HG03159 (cell line): ENCODE measurements at regions not wholly inside any gene's neighbourhood (a gene's known extent, or its start where the extent isn't known, plus 50 kb on each side); places are given as distances from the start of the nearest gene placed in this dataset.

Source experiments
- ATAC-seq: cut with Tn5 transposase; IDR thresholded peaks from one replicate; pipeline ENCODE4 v1.9.1; 2021; ENCODE audit warnings: mild to moderate bottlenecking, moderate library complexity; ENCODE audit not compliant: unreplicated experiment

DNA sequence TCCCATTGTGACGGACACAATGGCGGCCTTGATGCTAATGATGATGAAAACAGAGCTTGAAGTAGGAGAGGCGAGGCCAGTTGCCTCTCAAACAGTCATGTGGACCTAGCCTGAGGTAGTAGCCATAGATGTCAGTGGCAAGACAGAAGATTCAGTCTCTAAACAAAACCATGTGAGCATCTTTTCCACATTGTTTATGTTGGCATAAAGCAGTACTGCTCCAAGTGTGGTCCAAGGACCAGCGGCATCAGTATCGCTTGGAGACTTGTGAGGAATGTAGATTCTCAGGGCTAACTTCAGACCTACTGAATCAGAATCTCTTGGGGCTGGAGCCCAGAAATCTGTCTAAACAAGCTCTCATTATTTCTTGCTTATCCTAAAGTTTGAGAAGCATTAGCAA is 312.8 kb upstream of the JAG1 start:
- no peak for ATAC-seq

GRCh38 chr20:10987651-10988383 is 314.0 kb upstream of the JAG1 start:
- no peak for ATAC-seq

DNA sequence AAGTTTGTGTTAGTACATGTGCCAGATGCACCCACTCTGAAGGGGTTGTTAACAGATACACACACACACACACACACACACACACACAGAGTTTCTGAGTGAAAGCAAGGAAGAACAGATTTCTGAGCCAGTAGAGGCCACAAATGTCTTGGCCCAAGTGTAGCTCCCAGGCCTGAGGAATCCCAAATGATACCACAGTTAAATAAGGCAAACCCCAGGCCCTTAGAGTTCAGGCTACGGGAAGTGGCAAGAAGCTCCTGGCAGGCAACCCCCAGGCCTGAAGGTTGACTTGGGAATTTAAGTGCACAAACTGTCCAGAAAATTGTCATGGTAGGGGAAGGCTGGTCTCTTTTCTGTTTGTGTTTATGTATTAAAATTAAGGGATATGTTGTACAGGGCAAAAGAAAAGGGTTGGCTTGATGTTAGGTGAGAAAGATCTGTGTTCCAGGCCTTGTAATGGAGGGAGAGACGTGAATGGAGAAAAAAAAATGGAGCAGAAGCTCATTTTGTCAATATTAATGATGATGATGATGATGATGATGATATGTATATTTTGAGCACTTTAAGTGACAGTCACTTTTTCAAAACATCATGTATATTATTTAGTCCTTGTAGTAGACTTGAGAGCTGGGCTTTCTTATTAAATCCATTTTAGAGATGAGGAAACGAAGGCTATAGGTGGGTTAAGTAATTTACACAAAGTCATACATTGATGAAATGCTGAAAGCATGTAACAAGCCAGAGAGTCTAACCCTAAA is 317.0 kb upstream of the JAG1 start:
- ATAC-seq: no peak

GRCh38 chr20:10992731-10993130 is 318.9 kb upstream of the JAG1 start:
- no peak for ATAC-seq

DNA sequence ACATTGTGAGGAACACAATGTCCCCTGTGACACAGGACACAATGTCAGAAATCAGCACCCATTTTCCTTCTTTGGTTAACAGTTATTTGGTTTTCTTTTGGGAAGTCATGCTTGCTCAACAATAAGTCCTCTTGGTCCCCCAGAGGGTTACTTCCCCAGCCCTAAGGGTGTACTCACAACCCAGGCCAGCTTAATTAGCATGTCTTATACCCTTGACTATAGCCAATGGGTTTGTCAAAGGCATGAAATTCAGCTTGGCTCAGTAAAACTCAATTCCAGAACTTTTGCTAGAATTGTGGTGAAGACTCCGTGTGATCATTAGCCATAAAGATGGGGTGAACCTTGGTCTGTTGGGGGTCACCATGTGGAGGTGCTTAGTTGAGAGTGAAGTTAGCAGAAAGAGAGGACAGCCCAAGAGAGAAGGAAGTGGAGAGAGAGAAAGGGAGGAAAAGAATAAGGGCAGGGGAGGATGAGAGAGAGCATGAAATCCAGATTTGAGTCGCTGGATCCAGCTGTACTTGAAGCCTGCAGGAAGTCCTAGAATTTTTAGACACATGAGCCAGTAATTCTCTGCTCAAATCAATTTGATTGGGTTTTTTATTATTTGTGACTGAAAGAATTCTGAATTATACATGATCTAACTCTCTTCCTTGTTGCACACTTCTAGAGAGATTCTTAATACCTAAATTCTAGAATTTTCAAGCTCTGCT is 321.3 kb upstream of the JAG1 start:
- no peak for ATAC-seq

GRCh38 chr20:10998476-10998875 is 324.7 kb upstream of the JAG1 start:
- no peak for ATAC-seq

DNA sequence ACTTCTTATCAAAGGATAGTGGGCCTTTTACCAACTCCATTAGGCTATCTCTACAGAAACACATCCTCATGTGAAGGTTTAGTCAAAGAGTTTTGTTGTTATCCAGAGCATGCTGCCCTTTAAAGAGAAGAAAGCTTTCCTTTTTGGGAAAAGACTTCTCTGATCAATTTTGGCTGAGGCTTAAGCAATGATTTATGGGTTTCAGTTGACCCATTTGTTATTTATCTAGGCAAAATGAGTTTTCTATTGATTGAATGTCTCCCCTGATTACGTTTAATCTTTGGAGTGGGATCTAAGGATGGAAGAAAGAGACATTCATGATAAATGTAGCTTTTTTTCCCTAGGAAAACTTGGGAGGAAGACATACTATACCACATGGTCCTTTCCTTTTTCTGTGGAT is 326.6 kb upstream of the JAG1 start:
- ATAC-seq: no peak

DNA sequence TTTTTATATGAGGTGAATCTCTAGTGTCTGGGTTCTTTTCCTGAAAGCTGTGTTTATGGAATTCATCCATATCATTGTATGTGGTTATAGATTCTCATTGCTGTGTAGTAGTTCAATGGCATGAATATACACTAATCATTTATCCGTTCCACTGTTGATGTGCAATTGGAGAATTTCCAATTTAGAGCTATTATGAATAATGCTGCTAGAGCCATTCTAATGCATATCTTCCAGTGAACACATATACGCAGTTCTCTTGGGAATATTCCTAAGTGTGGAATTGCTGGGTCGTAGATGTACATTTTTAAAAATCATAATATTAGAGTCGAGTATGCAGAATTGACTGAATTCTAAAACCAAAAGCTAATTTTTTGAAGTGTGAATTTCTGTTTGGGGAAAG is 327.5 kb upstream of the JAG1 start:
- ATAC-seq: no peak

- no peak for ATAC-seq
Measured at GRCh38 chr20:11001764-11002540, 328.2 kb upstream of the JAG1 start.

DNA sequence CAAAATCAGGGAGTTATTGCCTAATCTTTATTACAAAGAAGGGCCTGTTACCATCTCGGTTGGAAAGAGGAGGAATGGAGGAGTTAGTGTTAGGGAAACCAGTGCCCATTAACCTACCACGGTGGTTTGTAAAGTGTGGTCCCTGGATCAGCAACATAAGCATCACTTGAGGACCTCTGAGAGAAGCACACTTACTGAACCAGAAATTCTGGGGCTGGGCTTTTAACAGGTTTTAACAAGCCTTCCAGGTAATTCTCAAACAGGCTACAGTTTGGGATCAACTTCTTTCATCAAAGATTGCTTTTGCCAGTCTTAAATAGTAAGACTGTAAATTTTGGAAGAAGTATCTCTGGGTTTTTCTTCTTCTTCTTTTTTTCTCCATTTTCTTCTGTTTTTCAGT is 329.5 kb upstream of the JAG1 start:
- no peak for ATAC-seq

DNA sequence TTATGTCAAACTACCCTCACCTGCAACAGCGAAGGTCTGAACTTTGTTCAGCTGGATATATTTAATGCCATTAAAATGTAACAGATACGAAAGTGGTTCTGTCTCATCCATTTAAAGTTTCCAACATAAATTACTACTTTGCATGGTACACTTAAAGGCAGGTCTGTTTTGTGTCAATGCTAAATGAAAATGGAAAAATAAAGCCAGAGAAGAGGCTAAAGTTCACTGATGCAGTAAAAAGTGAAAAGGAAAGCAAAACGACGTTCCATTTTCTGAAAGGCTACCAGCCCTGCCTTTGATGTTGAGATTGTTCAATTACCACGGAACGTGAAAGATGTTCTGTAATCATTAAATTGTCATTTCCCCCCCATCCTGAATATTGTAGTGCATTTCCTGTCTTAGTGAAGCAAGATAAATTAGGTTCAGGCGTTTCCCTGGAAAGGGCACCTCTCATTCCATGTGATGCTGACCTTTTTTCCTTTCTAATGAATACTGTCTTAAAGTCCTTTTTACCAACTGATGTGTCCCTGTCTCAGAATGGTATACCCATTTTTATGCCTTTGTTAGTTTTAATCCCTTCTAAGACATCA is 334.7 kb upstream of the JAG1 start:
- no peak for ATAC-seq

DNA sequence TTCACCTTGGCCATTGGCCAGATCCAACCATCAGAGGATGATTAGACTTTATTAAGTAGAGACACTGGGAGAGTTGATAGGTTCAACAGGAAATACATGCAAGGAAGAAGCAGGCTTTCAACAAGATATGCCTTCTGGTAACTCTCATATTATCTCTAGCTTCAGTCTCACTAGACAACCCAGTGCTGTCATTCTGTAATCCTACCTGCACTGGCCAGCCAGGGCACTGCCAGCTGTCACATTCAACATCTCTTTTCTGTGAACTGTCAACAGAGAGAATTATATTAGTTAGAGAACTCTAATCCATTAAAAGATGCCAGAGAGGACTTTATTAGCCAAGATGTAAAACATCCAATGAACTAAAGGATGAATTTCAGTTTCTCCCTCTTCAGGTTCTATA is 337.9 kb upstream of the JAG1 start:
- ATAC-seq: no peak

DNA sequence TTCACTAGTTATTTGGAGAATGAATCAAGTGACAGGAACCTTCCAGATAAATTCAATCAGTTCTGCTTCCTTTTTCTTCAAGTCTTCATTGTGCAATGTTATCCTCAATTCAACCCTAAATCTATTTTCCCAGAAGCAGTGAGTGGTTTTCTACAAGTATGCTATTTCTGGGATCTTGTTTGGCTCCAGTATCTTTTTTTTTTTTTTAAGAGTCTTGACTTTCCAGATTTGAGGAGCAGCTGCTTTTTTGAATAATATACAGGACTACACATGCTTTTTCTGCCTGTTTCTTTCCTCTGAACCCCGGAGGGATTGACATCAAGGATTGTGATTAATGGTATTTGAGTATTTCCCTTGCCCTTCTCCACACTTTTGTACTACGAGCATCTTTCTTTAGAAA is 339.2 kb upstream of the JAG1 start:
- ATAC-seq: no peak

GRCh38 chr20:11013801-11014200 is 340.0 kb upstream of the JAG1 start:
- no peak for ATAC-seq

DNA sequence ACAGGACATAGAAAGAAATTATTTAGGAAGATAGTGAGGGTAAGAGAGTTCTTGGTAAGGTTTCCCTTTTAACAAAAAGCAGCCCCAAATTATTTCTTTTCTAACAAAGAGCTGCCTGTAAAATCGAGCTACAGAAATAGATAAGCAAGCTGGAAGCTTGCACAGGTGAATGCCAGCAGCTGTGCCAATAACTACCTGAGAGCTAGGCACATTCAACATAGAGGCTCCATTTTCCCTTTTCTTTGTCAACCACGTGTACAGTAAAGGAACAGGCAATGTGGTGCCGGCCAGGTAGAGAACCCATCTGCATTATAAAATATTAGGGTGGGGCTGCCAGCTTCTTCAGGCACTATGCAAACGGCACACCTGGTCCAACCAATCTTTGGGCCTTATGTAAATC is 341.6 kb upstream of the JAG1 start:
- ATAC-seq: no peak

DNA sequence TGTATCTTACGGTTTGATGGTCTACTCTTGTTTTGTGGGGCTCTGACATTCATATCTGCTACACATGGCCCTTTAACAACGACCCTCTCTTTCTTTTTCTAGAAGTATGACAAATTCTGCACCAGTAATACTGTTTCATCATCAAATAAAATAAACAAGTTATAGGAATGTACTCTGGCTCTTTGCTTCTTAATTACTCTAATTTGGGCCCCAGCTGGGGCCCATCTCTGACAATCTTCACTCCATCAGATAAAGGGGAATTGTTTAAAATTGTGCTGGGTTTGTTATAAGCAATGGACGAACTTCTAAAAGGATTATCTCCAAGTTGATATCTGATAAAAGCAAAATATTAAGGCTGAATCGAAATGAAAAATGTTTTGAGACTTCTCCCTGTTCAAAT is 343.6 kb upstream of the JAG1 start:
- no peak for ATAC-seq

DNA sequence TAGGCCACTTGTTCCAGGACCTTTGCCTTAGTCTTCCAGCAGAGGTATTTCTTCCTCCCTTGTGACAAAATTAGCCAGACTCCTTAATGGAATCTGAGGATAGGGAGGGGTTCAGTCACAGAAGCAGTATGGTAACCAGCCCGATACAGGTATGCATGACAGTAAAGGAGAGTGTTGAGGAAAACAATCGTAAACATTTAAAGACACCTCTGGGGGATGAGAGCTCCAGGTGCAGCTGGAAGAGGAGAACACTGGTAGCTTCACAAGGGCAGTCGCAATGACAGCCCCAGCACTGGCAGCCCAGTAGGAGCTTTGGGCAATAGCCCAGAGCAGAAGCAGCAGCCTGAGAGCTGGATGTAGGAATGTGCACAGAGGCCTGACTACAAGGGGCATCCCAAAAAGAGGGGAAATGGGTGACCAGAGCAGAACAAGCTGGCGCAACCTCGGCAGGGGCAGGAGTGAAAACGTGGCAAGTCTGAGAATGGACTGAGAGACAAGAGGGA is 344.9 kb upstream of the JAG1 start:
- ATAC-seq: no peak

DNA sequence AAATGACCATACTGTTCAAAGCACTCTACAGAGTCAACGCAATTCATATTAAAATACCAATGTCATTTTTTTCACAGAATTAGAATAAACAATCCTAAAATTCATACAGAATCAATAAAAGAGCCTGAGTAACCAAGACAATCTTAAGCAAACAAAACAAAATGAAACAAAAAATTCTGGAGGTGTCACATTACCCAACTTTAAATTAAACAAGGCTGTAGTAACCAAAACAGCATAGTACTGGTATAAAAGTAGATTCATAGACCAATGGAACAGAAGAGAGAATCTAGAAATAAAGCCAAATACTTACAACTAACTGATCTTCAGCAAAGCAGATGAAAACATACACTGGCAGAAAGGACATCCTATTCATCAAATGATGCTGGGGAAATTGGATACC is 346.9 kb upstream of the JAG1 start:
- ATAC-seq: no peak

DNA sequence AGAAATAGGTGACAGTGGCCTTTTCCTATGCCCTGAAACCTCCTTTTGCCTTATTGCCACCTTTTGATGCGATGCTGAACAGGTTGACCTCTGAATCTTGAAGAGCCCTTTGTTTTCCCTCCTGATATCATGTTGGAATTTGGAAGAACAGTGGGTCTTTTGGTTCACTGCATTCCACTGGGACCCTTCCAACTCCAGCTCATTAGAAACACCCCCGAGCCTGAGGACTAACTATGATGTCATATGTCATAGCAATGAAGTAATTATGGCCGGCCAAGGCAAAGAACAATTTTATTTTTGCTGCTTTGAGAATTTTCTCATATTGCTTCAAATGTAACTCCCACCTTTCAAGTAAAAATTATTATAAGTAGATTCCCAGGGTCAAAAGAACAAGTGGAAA is 353.4 kb upstream of the JAG1 start:
- no peak for ATAC-seq

- no peak for ATAC-seq
Measured at GRCh38 chr20:11030351-11030750, 356.6 kb upstream of the JAG1 start.

GRCh38 chr20:11031300-11031699 is 357.5 kb upstream of the JAG1 start:
- ATAC-seq: no peak
